GM19035 (cell line): ENCODE measurements at regions not wholly inside any gene's neighbourhood (a gene's known extent, or its start where the extent isn't known, plus 50 kb on each side); places are given as distances from the start of the nearest gene placed in this dataset.

Source experiments
- ATAC-seq: cut with Tn5 transposase; IDR thresholded peaks from one replicate; pipeline ENCODE4 v1.9.1; 2021; ENCODE audit not compliant: unreplicated experiment

DNA sequence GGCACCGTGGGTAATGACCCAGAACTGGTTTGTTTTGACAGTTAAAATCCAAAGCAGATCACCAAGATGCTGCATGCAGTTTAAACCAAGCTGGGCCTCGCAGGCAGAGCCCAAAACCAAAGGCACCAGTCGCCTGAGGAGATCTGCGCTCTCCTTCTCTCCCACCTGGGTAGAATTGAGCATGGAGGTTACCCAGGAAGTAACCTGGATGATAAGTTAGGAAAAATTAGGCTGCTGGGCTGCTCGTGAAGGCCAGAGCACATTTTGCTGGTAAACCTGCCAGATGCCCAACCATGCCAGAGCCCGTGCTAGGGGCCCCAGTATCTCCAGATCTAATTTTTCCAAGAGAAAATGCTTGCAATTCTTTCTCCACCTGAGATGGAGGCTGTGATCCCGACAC, 388.3 kb upstream of the MGMT start:
- no peak for ATAC-seq

DNA sequence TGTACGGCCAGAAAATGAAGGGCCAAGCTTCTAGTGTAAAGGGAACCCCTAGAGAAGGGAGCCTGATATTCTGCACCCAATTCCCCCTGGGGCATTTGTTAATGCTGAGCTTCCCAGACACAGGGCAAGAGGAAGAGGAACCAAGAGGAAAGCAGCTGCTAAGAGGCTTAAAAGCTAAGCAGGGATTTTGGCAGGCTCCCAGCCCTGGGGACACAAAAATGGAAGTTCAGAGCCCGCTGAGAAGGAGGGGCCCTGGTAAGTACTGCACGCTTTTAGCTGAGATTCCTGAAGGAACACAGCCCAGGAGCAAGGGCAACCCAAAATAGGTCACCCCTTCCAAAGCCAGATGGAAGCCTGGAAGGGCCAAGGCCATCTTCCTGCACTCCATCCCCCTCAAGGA, 387.3 kb upstream of the MGMT start:
- ATAC-seq: no peak

DNA sequence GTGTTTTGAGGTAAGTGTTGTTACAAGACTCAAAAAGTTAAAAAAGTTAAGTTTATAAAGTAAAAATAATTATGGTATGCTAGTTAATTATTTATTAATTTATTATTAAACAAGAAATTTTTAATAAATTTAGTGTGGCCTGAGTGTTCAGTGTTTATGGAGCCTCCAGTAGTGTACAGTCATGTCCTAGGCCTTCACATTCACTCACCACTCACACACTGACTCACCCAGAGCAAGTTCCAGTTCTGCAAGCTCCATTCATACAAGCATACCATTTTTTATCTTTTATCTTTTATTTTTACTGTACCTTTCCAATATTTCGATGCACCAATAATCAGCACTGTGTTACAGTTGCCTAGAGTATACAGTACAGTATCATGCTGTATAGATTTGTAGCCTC, 381.2 kb upstream of the MGMT start:
- no peak for ATAC-seq

- ATAC-seq: no peak
Observed at GRCh38 chr10:129089341-129089740, 377.7 kb upstream of the MGMT start.

GRCh38 chr10:129090165-129090564, 376.9 kb upstream of the MGMT start:
- ATAC-seq: no peak

GRCh38 chr10:129090618-129091366, 376.2 kb upstream of the MGMT start:
- ATAC-seq: no peak

- ATAC-seq: no peak
Observed at GRCh38 chr10:129093641-129094040, 373.4 kb upstream of the MGMT start.

- ATAC-seq: no peak
Observed at GRCh38 chr10:129094233-129094632, 372.8 kb upstream of the MGMT start.

GRCh38 chr10:129094861-129095260, 372.2 kb upstream of the MGMT start:
- no peak for ATAC-seq

- ATAC-seq: no peak
Observed at GRCh38 chr10:129095680-129096064, 371.4 kb upstream of the MGMT start.

GRCh38 chr10:129096065-129096984, 370.7 kb upstream of the MGMT start:
- ATAC-seq: no peak

GRCh38 chr10:129097776-129098330, 369.2 kb upstream of the MGMT start:
- no peak for ATAC-seq

DNA sequence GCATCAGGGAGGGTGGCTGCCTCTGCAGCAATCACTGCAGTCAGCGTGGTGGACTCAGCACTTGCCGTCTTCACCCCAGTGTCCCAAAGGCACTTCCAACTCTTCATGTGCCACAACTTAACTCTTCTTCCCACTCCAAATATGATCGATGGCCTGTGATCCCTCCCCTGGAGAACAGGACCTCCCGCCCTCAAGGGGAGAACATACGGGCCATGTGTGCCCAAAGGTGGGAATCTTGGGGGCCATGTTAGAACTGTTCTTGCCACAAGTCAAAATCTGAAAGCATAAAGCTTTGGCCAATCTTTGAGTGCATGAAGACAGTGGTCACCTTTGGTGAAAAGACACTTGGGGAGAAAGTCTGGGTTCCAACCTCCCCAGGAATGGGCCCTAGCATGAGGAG, 368.5 kb upstream of the MGMT start:
- ATAC-seq: no peak

- no peak for ATAC-seq
Observed at GRCh38 chr10:129099486-129099885, 367.6 kb upstream of the MGMT start.

DNA sequence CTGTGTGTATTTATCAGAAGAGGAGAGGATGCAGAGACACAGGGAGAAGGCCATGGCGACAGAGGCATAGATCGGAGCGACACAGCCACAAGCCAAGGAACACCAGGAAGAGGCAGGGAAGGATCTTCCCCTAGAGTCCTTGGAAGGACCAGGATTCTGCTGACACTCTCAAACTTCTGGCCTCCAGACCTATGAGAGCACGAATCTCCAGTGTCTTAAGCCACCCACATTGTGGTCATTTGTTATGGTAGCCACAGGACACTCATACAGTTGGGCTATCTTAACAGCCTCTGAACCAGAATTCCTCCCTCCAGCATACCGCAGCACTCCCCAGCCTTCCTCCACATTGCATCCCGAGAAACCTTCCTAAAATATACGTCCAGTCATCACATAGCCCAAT, 367.0 kb upstream of the MGMT start:
- ATAC-seq: no peak

- ATAC-seq: no peak
Observed at GRCh38 chr10:129101232-129101980, 365.6 kb upstream of the MGMT start.

GRCh38 chr10:129102906-129103693, 363.9 kb upstream of the MGMT start:
- no peak for ATAC-seq

- ATAC-seq: no peak
Observed at GRCh38 chr10:129104266-129105045, 362.6 kb upstream of the MGMT start.

DNA sequence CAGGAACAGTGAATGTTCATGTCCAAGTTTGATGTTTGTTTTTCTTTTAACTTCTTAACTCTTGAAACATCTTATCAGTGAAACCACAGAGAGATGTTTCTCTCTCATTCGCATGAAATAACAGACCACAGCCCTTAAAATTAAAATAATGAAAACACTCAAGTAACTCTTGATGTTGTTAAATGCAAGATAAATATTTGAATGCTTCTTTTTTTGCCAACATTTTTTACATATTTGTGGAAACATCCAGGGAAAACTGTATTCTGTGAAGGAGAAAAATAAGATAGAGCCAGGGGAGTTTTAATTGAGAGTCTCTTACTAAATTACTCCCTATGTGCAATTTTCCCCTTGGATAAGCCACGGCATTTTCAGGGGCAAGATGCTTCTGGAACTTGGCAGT, 361.8 kb upstream of the MGMT start:
- no peak for ATAC-seq

- ATAC-seq: no peak
Observed at GRCh38 chr10:129106314-129106713, 360.7 kb upstream of the MGMT start.
